Activated CD8-positive, alpha-beta T cell treated with anti-CD3 and anti-CD28 coated beads for 36 hours (primary cell): ENCODE measurements at regions not wholly inside any gene's neighbourhood (a gene's known extent, or its start where the extent isn't known, plus 50 kb on each side); places are given as distances from the start of the nearest gene placed in this dataset.

Experiments used
- ATAC-seq: fragments of 200-7000 bp; cut with Tn5 transposase; one replicate; pipeline ENCODE4 v1.10.0; 2021; ENCODE audit warnings: mild to moderate bottlenecking, moderate library complexity
- CTCF ChIA-PET: fragments of 350-600 bp; sonication (Branson Sonifier 250); formaldehyde crosslinking; loops from one replicate; lab custom pipeline; 2021; ENCODE audit warnings: antibody characterized with exemption; lab: Charles Lee
- POLR2A ChIA-PET: fragments of 350-600 bp; sonication (Branson Sonifier 250); formaldehyde crosslinking; loops from one replicate; lab custom pipeline; 2021; ENCODE audit warnings: antibody characterized with exemption; lab: Charles Lee
- DNase-seq: peaks from one replicate; pipeline ENCODE4 v3.0.0-alpha.2; 2020
- H3K27ac Mint-ChIP-seq: one replicate; pipeline ENCODE4 v1.8.0; 2021; ENCODE audit warnings: mild to moderate bottlenecking, mixed read lengths
- H3K27me3 Mint-ChIP-seq: one replicate; pipeline ENCODE4 v1.8.0; 2021; ENCODE audit warnings: mixed read lengths
- H3K36me3 Mint-ChIP-seq: one replicate; pipeline ENCODE4 v1.8.0; 2021; ENCODE audit warnings: low read depth, mixed read lengths
- H3K4me1 Mint-ChIP-seq: one replicate; pipeline ENCODE4 v1.8.0; 2021; ENCODE audit warnings: low read depth, mixed read lengths
- H3K4me3 Mint-ChIP-seq: one replicate; pipeline ENCODE4 v1.8.0; 2021; ENCODE audit warnings: mild to moderate bottlenecking, moderate library complexity, mixed read lengths
- H3K9me3 Mint-ChIP-seq: one replicate; pipeline ENCODE4 v1.8.0; 2021; ENCODE audit warnings: mixed read lengths
- CTCF ChIP-seq: fragments of 200-600 bp; IDR thresholded peaks from one replicate; pipeline ENCODE4 v1.8.0; 2022; ENCODE audit warnings: antibody characterized with exemption, mild to moderate bottlenecking
- intact Hi-C: fragments of 100-400 bp; cut with micrococcal nuclease; formaldehyde crosslinking; loops from one replicate; pipeline ENCODE4 v1.10.0; 2022

- Mint-ChIP-seq H3K4me1 (peaks cover 4% of the 10 kb centered on the region), H3K36me3 (no peaks in the 10 kb centered on the region), H3K9me3 (no peaks in the 10 kb centered on the region), H3K27ac (no peak overlapping the region), H3K27me3 (no peaks in the 10 kb centered on the region), H3K4me3 (no peak overlapping the region)
- intact Hi-C loops = no loop called here
- CTCF ChIA-PET = no interaction called here
- POLR2A ChIA-PET = no interaction called here
- TF ChIP-seq CTCF = no peak
- DNase-seq (no peak), ATAC-seq (no peak)
These were observed 314.7 kb upstream of the ATP2B1 start for GRCh38 chr12:90023207-90023900.

GRCh38 chr12:90021795-90022440 lies 313.3 kb upstream of the ATP2B1 start:
- Mint-ChIP-seq H3K27me3 (no peaks in the 10 kb centered on the region), H3K9me3 (no peaks in the 10 kb centered on the region), H3K4me1 (no peaks in the 10 kb centered on the region), H3K4me3 (no peak overlapping the region), H3K36me3 (no peaks in the 10 kb centered on the region), H3K27ac (no peak overlapping the region)
- no peak for ATAC-seq
- POLR2A ChIA-PET = no interaction called here
- TF ChIP-seq CTCF = no peak
- CTCF ChIA-PET = interaction anchor here (1.2 kb wide), 1 partner anchor 20 kb away, joined by 4 read pairs; no protein-coding TSS in a partner anchor
- DNase-seq = no peak
- intact Hi-C loops = no loop called here

- Mint-ChIP-seq H3K4me1 (no peaks in the 10 kb centered on the region), H3K36me3 (no peaks in the 10 kb centered on the region), H3K4me3 (no peak overlapping the region), H3K27ac (no peak overlapping the region), H3K9me3 (no peaks in the 10 kb centered on the region), H3K27me3 (no peaks in the 10 kb centered on the region)
- CTCF ChIA-PET = interaction anchor here (1.2 kb wide), 1 partner anchor 21 kb away, joined by 4 read pairs; no protein-coding TSS in a partner anchor
- POLR2A ChIA-PET = interaction anchor here (1.4 kb wide), 1 partner anchor 10 kb away, joined by 3 read pairs; no protein-coding TSS in a partner anchor
- intact Hi-C loops = no loop called here
- no peak for TF ChIP-seq CTCF
- ATAC-seq (no peak), DNase-seq (no peak)
These were observed 312.2 kb upstream of the ATP2B1 start for GRCh38 chr12:90020881-90021280.

- Mint-ChIP-seq H3K4me3 (no peak overlapping the region), H3K27me3 (no peaks in the 10 kb centered on the region), H3K36me3 (no peaks in the 10 kb centered on the region), H3K27ac (no peak overlapping the region), H3K9me3 (no peaks in the 10 kb centered on the region), H3K4me1 (no peaks in the 10 kb centered on the region)
- ChIA-PET CTCF (no interaction called here), POLR2A (interaction anchor here (1.4 kb wide), 1 partner anchor 11 kb away, joined by 3 read pairs; no protein-coding TSS in a partner anchor)
- DNase-seq = no peak
- intact Hi-C loops = no loop called here
- ATAC-seq = no peak
- no peak for TF ChIP-seq CTCF
These were observed 311.8 kb upstream of the ATP2B1 start for GRCh38 chr12:90020436-90020835.

GRCh38 chr12:90020014-90020413 lies 311.4 kb upstream of the ATP2B1 start:
- no peaks in the 10 kb centered on the region for H3K36me3 Mint-ChIP-seq
- POLR2A ChIA-PET = interaction anchor here (1.4 kb wide), 1 partner anchor 11 kb away, joined by 3 read pairs; no protein-coding TSS in a partner anchor
- H3K4me1 Mint-ChIP-seq = no peaks in the 10 kb centered on the region

More at GRCh38 chr12:90020014-90020413, 311.4 kb upstream of the ATP2B1 start:
- no peak for ATAC-seq
- TF ChIP-seq CTCF = no peak
- DNase-seq = no peak
- H3K9me3 Mint-ChIP-seq = no peaks in the 10 kb centered on the region
- no peaks in the 10 kb centered on the region for H3K27me3 Mint-ChIP-seq
- no peak overlapping the region for H3K4me3 Mint-ChIP-seq
- CTCF ChIA-PET = no interaction called here
- H3K27ac Mint-ChIP-seq = no peak overlapping the region
- intact Hi-C loops = no loop called here
